ENCODE measurements at regions not wholly inside any gene's neighbourhood (a gene's known extent, or its start where the extent isn't known, plus 50 kb on each side); places are given as distances from the start of the nearest gene placed in this dataset.

GRCh38 chr18:22114526-22115321 lies 54.7 kb upstream of the GATA6 start:
- no peak for DNase-seq (ENCODE audit: low spot score)

DNA sequence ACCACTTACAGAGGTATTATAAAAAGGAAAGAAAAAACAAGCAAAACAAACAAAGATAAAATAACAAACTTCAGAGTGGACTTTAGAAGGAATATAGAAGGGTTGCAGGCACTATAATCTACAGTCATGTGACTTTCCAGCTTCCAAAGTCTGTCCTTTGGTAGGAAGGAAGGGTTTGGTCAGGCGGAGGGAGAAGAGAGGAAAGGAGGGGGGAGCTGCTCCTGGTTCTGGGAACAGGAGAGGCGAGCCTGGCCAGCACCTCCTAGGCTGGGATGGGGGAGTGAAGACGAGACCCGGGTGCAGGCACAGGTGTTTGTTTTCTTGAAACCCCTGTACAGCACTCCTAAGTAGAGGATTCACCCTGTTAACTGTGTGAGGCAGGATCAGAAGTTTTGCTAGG lies 53.8 kb upstream of the GATA6 start:
- no peak for DNase-seq (ENCODE audit: low spot score)
